GM21367 (cell line): ENCODE measurements at regions not wholly inside any gene's neighbourhood (a gene's known extent, or its start where the extent isn't known, plus 50 kb on each side); places are given as distances from the start of the nearest gene placed in this dataset.

Experiments used
- ATAC-seq: cut with Tn5 transposase; IDR thresholded peaks from one replicate; pipeline ENCODE4 v1.9.1; 2021; ENCODE audit not compliant: unreplicated experiment

- no peak for ATAC-seq
Measured at GRCh38 chr15:95295896-95296625, 1034.4 kb upstream of the NR2F2 start.

- ATAC-seq = no peak
Measured at GRCh38 chr15:95296643-95297042, 1033.9 kb upstream of the NR2F2 start.

- ATAC-seq = no peak
Measured at GRCh38 chr15:95298729-95299128, 1031.8 kb upstream of the NR2F2 start.

- no peak for ATAC-seq
Measured at GRCh38 chr15:95300958-95301357, 1029.5 kb upstream of the NR2F2 start.

- no peak for ATAC-seq
Measured at GRCh38 chr15:95302206-95302605, 1028.3 kb upstream of the NR2F2 start.

GRCh38 chr15:95302809-95303208, 1027.7 kb upstream of the NR2F2 start:
- ATAC-seq = no peak

GRCh38 chr15:95303713-95304112, 1026.8 kb upstream of the NR2F2 start:
- no peak for ATAC-seq

GRCh38 chr15:95304151-95304946, 1026.2 kb upstream of the NR2F2 start:
- ATAC-seq = no peak

GRCh38 chr15:95304947-95305400, 1025.5 kb upstream of the NR2F2 start:
- no peak for ATAC-seq

- no peak for ATAC-seq
Measured at GRCh38 chr15:95307115-95307514, 1023.4 kb upstream of the NR2F2 start.

GRCh38 chr15:95319242-95319641, 1011.3 kb upstream of the NR2F2 start:
- no peak for ATAC-seq

GRCh38 chr15:95323796-95324195, 1006.7 kb upstream of the NR2F2 start:
- no peak for ATAC-seq

GRCh38 chr15:95324656-95325055, 1005.8 kb upstream of the NR2F2 start:
- ATAC-seq = no peak

- ATAC-seq = no peak
Measured at GRCh38 chr15:95325763-95326404, 1004.6 kb upstream of the NR2F2 start.

- ATAC-seq = no peak
Measured at GRCh38 chr15:95326431-95327182, 1003.9 kb upstream of the NR2F2 start.

- no peak for ATAC-seq
Measured at GRCh38 chr15:95327183-95327525, 1003.3 kb upstream of the NR2F2 start.

- ATAC-seq = no peak
Measured at GRCh38 chr15:95327661-95328060, 1002.8 kb upstream of the NR2F2 start.

GRCh38 chr15:95328559-95328958, 1001.9 kb upstream of the NR2F2 start:
- ATAC-seq = no peak

- ATAC-seq = no peak
Measured at GRCh38 chr15:95329362-95329761, 1001.1 kb upstream of the NR2F2 start.

- no peak for ATAC-seq
Measured at GRCh38 chr15:95341686-95342085, 988.8 kb upstream of the NR2F2 start.

- ATAC-seq = no peak
Measured at GRCh38 chr15:95345867-95346266, 984.6 kb upstream of the NR2F2 start.
